OCI-LY7 (cell line): ENCODE measurements at regions not wholly inside any gene's neighbourhood (a gene's known extent, or its start where the extent isn't known, plus 50 kb on each side); places are given as distances from the start of the nearest gene placed in this dataset.

Experiments
- EZH2phosphoT487 ChIP-seq: fragments of 200-600 bp; sonication (generic); IDR thresholded peaks from 2 replicates; pipeline ENCODE4 v1.6.1; 2018; ENCODE audit warnings: low read depth, borderline replicate concordance, mild to moderate bottlenecking, mixed run types, antibody characterized with exemption, low read length, moderate library complexity, mixed read lengths
- TF ChIP-seq, protein P1 (sequence below): fragments of 200-600 bp; sonication (generic); conservative IDR thresholded peaks from 2 replicates; pipeline ENCODE4 v1.5.1; 2014; ENCODE audit warnings: mild to moderate bottlenecking, antibody characterized with exemption, low read length, moderate library complexity, mixed read lengths

GRCh38 chr2:128809259-128809636, 490.6 kb upstream of the HS6ST1 start:
- TF ChIP-seq, protein P1, sequence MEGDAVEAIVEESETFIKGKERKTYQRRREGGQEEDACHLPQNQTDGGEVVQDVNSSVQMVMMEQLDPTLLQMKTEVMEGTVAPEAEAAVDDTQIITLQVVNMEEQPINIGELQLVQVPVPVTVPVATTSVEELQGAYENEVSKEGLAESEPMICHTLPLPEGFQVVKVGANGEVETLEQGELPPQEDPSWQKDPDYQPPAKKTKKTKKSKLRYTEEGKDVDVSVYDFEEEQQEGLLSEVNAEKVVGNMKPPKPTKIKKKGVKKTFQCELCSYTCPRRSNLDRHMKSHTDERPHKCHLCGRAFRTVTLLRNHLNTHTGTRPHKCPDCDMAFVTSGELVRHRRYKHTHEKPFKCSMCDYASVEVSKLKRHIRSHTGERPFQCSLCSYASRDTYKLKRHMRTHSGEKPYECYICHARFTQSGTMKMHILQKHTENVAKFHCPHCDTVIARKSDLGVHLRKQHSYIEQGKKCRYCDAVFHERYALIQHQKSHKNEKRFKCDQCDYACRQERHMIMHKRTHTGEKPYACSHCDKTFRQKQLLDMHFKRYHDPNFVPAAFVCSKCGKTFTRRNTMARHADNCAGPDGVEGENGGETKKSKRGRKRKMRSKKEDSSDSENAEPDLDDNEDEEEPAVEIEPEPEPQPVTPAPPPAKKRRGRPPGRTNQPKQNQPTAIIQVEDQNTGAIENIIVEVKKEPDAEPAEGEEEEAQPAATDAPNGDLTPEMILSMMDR: no peak
- no peak for TF ChIP-seq EZH2phosphoT487
